ENCODE measurements at regions not wholly inside any gene's neighbourhood (a gene's known extent, or its start where the extent isn't known, plus 50 kb on each side); places are given as distances from the start of the nearest gene placed in this dataset.

- no peak overlapping the region for H3K27ac ChIP-seq
- DNase-seq (ENCODE audit: low read depth, low spot score): no peak
These were observed 332.8 kb upstream of the C11orf87 start for GRCh38 chr11:109089144-109089543.

DNA sequence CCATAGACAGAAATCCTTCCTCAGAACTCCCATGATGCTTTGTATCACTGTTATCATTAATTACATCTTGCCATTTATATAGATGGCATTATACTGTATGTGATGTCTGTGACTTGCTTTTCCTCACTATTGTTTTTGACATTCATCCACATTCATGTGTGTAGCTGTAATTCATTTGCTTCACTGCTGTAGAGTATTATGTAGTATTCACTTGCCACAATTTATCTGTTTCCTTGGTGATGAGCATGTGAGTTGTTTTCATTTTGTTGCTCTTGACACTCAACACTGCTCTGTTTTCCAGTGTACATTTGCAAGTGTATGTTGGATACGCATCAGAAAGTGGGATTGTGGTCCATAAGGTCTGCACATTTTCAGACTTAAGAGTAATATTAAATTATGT is 328.6 kb upstream of the C11orf87 start:
- no peak for DNase-seq (ENCODE audit: low read depth, low spot score)
- H3K27ac ChIP-seq: no peak overlapping the region

DNA sequence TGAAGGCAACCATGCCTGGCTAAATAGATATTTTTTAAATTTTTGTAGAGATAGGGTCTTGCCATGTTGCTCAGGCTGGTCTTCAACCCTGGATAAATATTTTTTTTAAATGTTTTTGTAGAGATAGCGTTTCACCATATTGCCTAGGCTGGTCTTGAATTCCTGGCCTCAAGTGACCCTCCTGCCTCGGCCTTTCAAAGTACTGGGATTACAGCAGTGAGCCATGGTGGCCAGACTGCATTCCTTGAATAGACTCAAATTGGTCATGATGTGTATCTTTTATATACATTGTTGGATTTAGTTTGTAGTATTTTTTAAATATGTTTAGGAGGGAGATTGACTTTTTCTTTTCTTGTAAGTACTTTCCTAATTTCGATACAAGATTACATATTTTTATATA is 325.7 kb upstream of the C11orf87 start:
- no peak for DNase-seq (ENCODE audit: low read depth, low spot score)
- H3K27ac ChIP-seq: no peak overlapping the region

- no peak for DNase-seq (ENCODE audit: low read depth, low spot score)
These were observed 315.7 kb upstream of the C11orf87 start for GRCh38 chr11:109106151-109106906.

GRCh38 chr11:109109150-109109549 is 312.8 kb upstream of the C11orf87 start:
- DNase-seq (ENCODE audit: low read depth, low spot score): no peak
- no peak overlapping the region for H3K27ac ChIP-seq

More at GRCh38 chr11:109106151-109106906, 315.7 kb upstream of the C11orf87 start:
- no peak overlapping the region for H3K27ac ChIP-seq

DNA sequence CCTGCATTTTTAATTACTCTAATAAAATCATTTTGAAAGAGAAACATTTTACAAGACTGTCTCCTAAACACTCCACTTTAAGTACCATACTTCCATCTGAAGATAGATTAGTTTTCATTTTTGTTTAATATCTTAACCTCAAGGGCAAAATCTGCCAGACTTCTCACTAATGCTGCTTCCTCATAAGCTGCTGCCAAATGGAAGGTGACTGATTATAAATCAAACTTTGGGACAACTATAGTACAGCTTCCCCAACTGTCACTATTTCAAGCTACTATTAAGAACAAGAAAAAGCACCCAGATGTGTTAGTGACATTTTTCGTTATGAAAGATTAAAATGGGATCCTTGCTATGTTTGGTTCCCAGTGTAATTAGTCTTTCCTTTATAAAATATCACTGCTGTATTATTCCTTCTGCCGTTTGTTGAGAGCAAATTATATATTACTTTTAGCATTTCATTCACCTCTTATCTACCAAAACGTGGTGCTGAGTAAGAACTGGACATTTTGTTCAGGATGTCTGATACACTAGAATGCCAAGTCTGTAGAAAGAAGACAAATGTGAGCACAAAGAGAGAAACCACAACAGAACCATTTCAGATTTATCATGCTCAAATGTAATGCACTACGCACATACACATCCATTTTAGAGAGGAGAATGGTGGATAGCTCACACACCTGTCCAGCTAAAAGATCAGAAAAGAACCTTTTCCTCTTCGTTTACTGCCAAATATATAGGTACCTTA is 312.2 kb upstream of the C11orf87 start:
- DNase-seq (ENCODE audit: low read depth, low spot score): no peak
- no peak overlapping the region for H3K27ac ChIP-seq

DNA sequence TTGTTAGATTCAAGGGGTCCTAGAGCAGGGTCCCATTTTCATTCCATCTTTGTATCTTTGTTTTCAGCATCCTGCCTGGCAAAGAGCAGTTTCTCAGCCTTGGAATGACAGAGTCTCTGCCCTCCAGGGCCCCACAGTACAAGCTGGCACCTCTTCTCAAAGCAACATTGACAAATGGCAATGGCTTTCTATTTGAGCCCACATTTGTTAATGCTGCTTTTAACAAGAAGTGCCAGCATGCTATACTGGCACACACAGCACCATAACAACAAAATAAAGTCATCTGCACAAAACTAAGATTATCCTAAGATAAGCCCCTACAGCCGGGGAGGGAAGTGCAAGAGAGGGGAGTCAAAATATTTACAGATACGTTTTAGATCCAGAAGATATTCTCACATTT is 309.7 kb upstream of the C11orf87 start:
- no peak for DNase-seq (ENCODE audit: low read depth, low spot score)
- H3K27ac ChIP-seq: no peak overlapping the region

GRCh38 chr11:109112821-109113280 is 309.1 kb upstream of the C11orf87 start:
- DNase-seq (ENCODE audit: low read depth, low spot score): no peak
- no peak overlapping the region for H3K27ac ChIP-seq

GRCh38 chr11:109120341-109120740 is 301.6 kb upstream of the C11orf87 start:
- no peak for DNase-seq (ENCODE audit: low read depth, low spot score)
- no peak overlapping the region for H3K27ac ChIP-seq

- no peak overlapping the region for H3K27ac ChIP-seq
- no peak for DNase-seq (ENCODE audit: low read depth, low spot score)
These were observed 300.6 kb upstream of the C11orf87 start for GRCh38 chr11:109121173-109121932.

GRCh38 chr11:109123816-109124787 is 297.9 kb upstream of the C11orf87 start:
- no peak overlapping the region for H3K27ac ChIP-seq
- no peak for DNase-seq (ENCODE audit: low read depth, low spot score)

DNA sequence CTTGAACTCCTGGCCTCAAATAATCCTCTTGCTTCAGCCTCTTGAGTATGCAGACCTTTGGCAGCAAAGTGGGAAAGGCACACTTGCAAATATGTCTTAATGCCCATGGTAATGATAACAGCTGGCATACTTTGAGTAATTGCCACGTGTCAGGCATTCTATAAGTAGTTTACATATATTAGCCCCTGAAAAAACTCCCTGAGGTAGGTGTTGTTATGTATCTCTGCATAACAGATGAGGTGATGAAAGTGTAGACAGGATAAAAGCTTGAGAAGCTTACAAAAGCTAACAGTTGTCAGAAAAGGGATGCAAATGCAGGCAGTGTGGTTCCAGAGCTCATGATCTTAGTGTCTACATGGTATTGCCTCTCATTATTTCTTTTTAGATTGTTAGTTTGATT is 291.1 kb upstream of the C11orf87 start:
- no peak overlapping the region for H3K27ac ChIP-seq
- DNase-seq (ENCODE audit: low read depth, low spot score): no peak

- no peak for DNase-seq (ENCODE audit: low read depth, low spot score)
These were observed 289.5 kb upstream of the C11orf87 start for GRCh38 chr11:109132539-109132938.

GRCh38 chr11:109133159-109133558 is 288.8 kb upstream of the C11orf87 start:
- DNase-seq (ENCODE audit: low read depth, low spot score): no peak
- H3K27ac ChIP-seq: no peak overlapping the region

More at GRCh38 chr11:109132539-109132938, 289.5 kb upstream of the C11orf87 start:
- no peak overlapping the region for H3K27ac ChIP-seq

- no peak overlapping the region for H3K27ac ChIP-seq
- DNase-seq (ENCODE audit: low read depth, low spot score): no peak
These were observed 286.4 kb upstream of the C11orf87 start for GRCh38 chr11:109135627-109136026.

DNA sequence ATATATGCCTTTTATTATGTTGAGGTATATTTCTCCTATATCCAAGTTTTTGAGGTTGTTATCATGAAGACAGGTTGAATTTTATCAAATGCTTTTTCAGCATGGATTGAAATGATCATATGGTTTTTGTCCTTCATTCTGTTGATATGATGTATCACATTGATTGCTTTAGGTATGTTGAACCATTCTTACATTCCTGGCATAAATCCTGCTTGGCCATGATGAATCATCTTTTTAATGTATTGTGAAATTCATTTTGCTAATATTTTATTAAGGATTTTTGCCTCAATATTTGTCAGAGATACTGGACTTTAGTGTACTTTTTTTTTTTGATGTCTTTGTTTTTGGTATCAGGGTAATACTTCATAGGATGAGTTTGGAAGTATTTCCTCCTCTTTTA is 283.8 kb upstream of the C11orf87 start:
- DNase-seq (ENCODE audit: low read depth, low spot score): no peak
- no peak overlapping the region for H3K27ac ChIP-seq

DNA sequence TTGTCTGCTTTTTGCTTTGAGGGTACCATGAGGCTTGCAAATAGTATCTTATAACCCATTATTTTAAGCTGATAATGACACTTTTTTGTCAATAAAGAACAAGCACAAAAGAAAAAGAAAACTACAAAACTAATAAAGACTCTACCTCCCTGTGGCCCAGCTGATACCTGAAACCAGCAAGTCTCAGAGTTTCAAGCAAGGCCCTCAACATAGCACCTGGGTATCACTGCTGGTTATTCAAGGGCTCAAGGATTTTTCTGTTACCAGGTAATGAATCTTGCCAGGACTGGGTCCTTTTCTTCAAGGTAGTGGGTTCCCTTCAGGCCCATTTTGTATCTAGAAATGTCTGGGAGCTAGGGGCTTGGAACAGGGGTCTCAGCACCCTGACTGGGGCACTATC is 281.6 kb upstream of the C11orf87 start:
- no peak overlapping the region for H3K27ac ChIP-seq
- DNase-seq (ENCODE audit: low read depth, low spot score): no peak

DNA sequence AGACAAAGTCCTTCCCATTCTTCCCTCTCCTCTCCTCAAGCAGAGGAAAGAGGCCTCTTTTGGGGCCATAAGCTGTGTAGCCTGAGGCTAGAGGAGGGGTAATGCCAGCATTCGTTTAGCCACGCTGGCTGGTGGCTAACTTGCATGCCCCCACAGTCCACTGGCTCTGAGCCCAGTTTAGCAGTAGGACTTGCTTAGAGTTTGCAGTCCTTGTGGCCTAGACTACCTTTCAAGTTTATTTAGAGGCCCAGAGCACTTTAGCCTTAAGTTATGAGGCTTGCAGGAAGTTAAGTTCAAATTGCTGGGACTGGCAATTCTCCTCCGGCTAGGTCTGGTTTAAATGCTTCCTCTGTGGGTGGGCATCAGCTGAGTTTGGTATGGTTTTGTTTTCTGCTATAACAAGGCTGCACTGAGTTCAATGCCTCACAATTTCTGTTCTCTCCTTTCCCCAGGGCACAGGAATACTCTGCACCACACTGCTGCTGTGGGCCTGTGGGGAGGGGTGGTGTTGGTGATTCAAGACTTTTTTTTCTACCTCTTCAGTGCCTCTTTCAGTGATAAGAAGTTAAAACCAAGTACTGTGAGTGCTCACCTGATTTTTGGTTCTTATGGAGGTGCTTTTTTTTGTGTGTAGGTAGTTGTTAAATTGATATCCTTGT is 281.0 kb upstream of the C11orf87 start:
- no peak for DNase-seq (ENCODE audit: low read depth, low spot score)
- H3K27ac ChIP-seq: no peak overlapping the region

DNA sequence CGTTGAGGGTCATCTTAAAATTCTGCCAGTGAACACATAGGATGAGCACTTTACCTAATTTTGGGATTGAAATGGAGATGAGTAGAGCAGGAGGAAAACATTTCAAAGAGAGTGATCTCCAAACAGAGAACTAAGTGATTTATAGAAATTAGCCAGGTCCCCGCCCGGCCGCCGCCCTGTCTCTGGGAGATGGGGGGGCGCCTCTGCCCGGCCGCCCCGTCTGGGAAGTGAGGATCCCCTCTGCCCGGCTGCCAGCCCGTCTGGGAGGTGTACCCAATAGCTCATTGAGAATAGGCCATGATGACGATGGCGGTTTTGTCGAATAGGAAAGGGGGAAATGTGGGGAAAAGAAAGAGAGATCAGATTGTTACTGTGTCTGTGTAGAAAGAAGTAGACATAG is 276.7 kb upstream of the C11orf87 start:
- H3K27ac ChIP-seq: no peak overlapping the region
- DNase-seq (ENCODE audit: low read depth, low spot score): no peak
